IMR-90 (cell line): ENCODE measurements at regions not wholly inside any gene's neighbourhood (a gene's known extent, or its start where the extent isn't known, plus 50 kb on each side); places are given as distances from the start of the nearest gene placed in this dataset.

Source experiments
- CEBPB ChIP-seq: IDR thresholded peaks from 2 replicates; pipeline ENCODE4 v1.6.1; 2012; ENCODE audit warnings: low read depth, low read length, improper control_type of control experiment
- MAFK ChIP-seq: IDR thresholded peaks from 2 replicates; pipeline ENCODE4 v1.6.1; 2012; ENCODE audit warnings: low read depth, low read length, improper control_type of control experiment
- MAZ ChIP-seq: IDR thresholded peaks from 2 replicates; pipeline ENCODE4 v1.6.1; 2012; ENCODE audit warnings: low read depth, mild to moderate bottlenecking, low read length, improper control_type of control experiment, moderate library complexity, borderline replicate concordance
- POLR2A ChIP-seq: IDR thresholded peaks from 2 replicates; pipeline ENCODE4 v1.6.1; 2012; ENCODE audit warnings: mild to moderate bottlenecking, low read depth, low read length
- RCOR1 ChIP-seq: IDR thresholded peaks from 2 replicates; pipeline ENCODE4 v1.6.1; 2012; ENCODE audit warnings: mild to moderate bottlenecking, low read length, improper control_type of control experiment; ENCODE audit not compliant: insufficient replicate concordance
- RFX5 ChIP-seq: IDR thresholded peaks from 2 replicates; pipeline ENCODE4 v1.8.0; 2012; ENCODE audit warnings: low read depth, mild to moderate bottlenecking, low read length, moderate library complexity
- TF ChIP-seq, protein P1 (sequence below): conservative IDR thresholded peaks from 2 replicates; pipeline ENCODE4 v1.5.1; 2012; ENCODE audit warnings: mild to moderate bottlenecking, low read depth, low read length, improper control_type of control experiment
- TF ChIP-seq, protein P2 (sequence below): fragments of 150-350 bp; IDR thresholded peaks from 2 replicates; pipeline ENCODE4 v1.6.1; 2016; ENCODE audit warnings: low read depth, mild to moderate bottlenecking, low read length, moderate library complexity, borderline replicate concordance

DNA sequence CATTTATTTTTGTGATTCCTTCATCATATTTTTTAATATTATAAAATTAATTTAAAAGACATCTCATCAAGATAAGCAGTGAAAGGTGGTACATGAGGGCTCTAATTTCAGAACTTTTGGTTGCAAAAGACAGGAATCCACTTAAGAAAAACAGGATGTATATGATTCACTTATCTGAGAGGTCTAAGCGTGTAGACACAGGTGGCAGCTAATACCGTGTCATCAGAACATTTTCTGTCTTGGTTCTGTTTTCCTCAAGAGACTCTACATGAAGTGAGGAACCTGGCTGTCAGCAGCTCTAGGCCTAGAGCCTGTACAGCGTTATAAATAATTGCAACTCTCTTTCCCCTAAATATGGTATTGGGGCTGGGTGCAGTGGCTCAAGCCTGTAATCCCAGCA, 433.7 kb upstream of the NAALADL2 start:
- TF ChIP-seq, protein P1, sequence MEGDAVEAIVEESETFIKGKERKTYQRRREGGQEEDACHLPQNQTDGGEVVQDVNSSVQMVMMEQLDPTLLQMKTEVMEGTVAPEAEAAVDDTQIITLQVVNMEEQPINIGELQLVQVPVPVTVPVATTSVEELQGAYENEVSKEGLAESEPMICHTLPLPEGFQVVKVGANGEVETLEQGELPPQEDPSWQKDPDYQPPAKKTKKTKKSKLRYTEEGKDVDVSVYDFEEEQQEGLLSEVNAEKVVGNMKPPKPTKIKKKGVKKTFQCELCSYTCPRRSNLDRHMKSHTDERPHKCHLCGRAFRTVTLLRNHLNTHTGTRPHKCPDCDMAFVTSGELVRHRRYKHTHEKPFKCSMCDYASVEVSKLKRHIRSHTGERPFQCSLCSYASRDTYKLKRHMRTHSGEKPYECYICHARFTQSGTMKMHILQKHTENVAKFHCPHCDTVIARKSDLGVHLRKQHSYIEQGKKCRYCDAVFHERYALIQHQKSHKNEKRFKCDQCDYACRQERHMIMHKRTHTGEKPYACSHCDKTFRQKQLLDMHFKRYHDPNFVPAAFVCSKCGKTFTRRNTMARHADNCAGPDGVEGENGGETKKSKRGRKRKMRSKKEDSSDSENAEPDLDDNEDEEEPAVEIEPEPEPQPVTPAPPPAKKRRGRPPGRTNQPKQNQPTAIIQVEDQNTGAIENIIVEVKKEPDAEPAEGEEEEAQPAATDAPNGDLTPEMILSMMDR, result no peak
- TF ChIP-seq POLR2A (no peak), RFX5 (no peak), CEBPB (no peak), RCOR1 (no peak), MAZ (no peak), MAFK (no peak)
- TF ChIP-seq, protein P2, sequence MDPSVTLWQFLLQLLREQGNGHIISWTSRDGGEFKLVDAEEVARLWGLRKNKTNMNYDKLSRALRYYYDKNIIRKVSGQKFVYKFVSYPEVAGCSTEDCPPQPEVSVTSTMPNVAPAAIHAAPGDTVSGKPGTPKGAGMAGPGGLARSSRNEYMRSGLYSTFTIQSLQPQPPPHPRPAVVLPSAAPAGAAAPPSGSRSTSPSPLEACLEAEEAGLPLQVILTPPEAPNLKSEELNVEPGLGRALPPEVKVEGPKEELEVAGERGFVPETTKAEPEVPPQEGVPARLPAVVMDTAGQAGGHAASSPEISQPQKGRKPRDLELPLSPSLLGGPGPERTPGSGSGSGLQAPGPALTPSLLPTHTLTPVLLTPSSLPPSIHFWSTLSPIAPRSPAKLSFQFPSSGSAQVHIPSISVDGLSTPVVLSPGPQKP, result no peak
